ENCODE measurements at regions not wholly inside any gene's neighbourhood (a gene's known extent, or its start where the extent isn't known, plus 50 kb on each side); places are given as distances from the start of the nearest gene placed in this dataset.

DNA sequence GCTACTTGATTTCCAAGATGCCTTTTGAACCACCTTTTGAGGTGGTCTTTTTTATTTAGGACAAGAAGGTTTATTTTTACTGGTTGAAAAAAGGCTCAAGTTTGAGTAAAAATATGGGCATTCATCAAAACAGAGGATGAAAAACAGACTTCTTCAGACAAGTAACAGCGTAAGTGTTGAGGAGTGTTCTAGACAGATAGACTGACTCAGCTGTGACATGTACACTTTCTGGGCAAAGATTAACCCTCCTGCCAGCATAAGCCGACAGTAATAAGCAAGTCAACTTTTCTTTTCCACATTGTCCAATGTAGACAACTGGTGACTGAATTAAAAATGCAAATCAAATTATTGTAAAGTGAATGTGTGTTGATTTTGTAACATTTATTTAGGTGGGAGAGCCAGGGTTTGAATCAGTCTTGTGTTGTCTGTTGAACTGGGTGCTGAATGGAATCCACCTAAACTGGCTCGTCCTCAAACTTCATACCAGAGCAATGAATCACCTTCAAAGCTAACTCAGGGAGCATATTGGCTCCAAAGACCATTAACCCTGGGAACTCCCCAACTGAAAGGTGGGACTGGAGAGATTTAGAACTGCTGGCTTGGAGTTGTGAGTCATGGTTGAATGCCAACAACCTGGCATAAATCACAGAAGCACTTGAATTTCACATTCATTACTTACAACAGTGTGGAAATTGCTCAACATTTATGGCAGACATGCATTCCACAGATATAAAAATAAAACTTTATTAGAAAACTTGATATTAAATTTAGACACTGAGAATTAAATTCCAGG lies 377.0 kb downstream of the ETS1 start:
- Histone ChIP-seq H4K20me1 (ENCODE audit: insufficient read depth, low read length) (no peaks in the 10 kb centered on the region), H3K27ac (ENCODE audit: low read depth, low read length, poor library complexity, severe bottlenecking) (no peak overlapping the region), H3K9me3 (ENCODE audit: low read length) (no peaks in the 10 kb centered on the region), H3K79me2 (ENCODE audit: insufficient read depth, low read depth, low read length) (no peaks in the 10 kb centered on the region), H3K4me2 (ENCODE audit: low read length) (no peak overlapping the region), H3K4me3 (ENCODE audit: low read depth, low read length, poor library complexity, severe bottlenecking) (no peak overlapping the region), H3K36me3 (ENCODE audit: insufficient read depth, low read length) (no peaks in the 10 kb centered on the region), H3K4me1 (ENCODE audit: insufficient read depth, low read length, poor library complexity, severe bottlenecking) (no peaks in the 10 kb centered on the region), H2AFZ (ENCODE audit: low read length) (no peak overlapping the region), H3K9me2 (ENCODE audit: insufficient read depth, low read length) (no peaks in the 10 kb centered on the region)
- POLR2A ChIA-PET, result no interaction called here
- BruUV-seq (replicated peaks), result no TSS peak
- CTCF ChIA-PET (ENCODE audit: unreplicated experiment), result no interaction called here
- TF ChIP-seq EZH2phosphoT487 (IDR thresholded peaks at IDR 0.05; ENCODE audit: borderline replicate concordance, low read depth, low read length), result no peak
- TF ChIP-seq, protein P1, sequence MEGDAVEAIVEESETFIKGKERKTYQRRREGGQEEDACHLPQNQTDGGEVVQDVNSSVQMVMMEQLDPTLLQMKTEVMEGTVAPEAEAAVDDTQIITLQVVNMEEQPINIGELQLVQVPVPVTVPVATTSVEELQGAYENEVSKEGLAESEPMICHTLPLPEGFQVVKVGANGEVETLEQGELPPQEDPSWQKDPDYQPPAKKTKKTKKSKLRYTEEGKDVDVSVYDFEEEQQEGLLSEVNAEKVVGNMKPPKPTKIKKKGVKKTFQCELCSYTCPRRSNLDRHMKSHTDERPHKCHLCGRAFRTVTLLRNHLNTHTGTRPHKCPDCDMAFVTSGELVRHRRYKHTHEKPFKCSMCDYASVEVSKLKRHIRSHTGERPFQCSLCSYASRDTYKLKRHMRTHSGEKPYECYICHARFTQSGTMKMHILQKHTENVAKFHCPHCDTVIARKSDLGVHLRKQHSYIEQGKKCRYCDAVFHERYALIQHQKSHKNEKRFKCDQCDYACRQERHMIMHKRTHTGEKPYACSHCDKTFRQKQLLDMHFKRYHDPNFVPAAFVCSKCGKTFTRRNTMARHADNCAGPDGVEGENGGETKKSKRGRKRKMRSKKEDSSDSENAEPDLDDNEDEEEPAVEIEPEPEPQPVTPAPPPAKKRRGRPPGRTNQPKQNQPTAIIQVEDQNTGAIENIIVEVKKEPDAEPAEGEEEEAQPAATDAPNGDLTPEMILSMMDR (conservative IDR thresholded peaks at IDR 0.05; ENCODE audit: low read length), result no peak
- intact Hi-C loops (cut with micrococcal nuclease; ENCODE audit: unreplicated experiment), result no loop called here
- no peak for DNase-seq (ENCODE audit: low spot score)

DNA sequence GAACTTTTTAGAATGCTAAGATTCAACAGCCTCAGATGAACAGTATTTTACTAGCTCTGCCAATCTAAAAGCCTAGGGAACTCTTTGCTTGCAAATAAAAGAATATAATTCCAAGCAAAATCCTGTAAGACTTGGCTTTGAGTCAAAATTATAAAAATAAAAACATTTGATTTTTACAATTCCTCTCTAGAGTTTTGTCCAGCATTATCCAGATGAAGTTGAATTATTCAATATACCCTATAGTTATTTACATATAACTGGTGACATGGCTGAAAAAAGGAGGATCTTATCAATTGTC lies 378.3 kb downstream of the ETS1 start:
- Histone ChIP-seq H2AFZ (ENCODE audit: low read length) (no peak overlapping the region), H3K36me3 (ENCODE audit: insufficient read depth, low read length) (no peaks in the 10 kb centered on the region), H3K9me2 (ENCODE audit: insufficient read depth, low read length) (no peaks in the 10 kb centered on the region), H3K79me2 (ENCODE audit: insufficient read depth, low read depth, low read length) (no peaks in the 10 kb centered on the region), H3K4me2 (ENCODE audit: low read length) (no peak overlapping the region), H3K27ac (ENCODE audit: low read depth, low read length, poor library complexity, severe bottlenecking) (no peak overlapping the region), H3K4me3 (ENCODE audit: low read depth, low read length, poor library complexity, severe bottlenecking) (no peak overlapping the region), H3K9me3 (ENCODE audit: low read length) (no peaks in the 10 kb centered on the region), H3K4me1 (ENCODE audit: insufficient read depth, low read length, poor library complexity, severe bottlenecking) (no peaks in the 10 kb centered on the region), H4K20me1 (ENCODE audit: insufficient read depth, low read length) (no peaks in the 10 kb centered on the region)
- no peak for TF ChIP-seq EZH2phosphoT487 (IDR thresholded peaks at IDR 0.05; ENCODE audit: borderline replicate concordance, low read depth, low read length)
- TF ChIP-seq, protein P1 (conservative IDR thresholded peaks at IDR 0.05; ENCODE audit: low read length), result no peak
- DNase-seq (ENCODE audit: low spot score), result no peak
- CTCF ChIA-PET (ENCODE audit: unreplicated experiment), result no interaction called here
- POLR2A ChIA-PET, result no interaction called here
- intact Hi-C loops (cut with micrococcal nuclease; ENCODE audit: unreplicated experiment), result no loop called here
- BruUV-seq (replicated peaks), result no TSS peak

DNA sequence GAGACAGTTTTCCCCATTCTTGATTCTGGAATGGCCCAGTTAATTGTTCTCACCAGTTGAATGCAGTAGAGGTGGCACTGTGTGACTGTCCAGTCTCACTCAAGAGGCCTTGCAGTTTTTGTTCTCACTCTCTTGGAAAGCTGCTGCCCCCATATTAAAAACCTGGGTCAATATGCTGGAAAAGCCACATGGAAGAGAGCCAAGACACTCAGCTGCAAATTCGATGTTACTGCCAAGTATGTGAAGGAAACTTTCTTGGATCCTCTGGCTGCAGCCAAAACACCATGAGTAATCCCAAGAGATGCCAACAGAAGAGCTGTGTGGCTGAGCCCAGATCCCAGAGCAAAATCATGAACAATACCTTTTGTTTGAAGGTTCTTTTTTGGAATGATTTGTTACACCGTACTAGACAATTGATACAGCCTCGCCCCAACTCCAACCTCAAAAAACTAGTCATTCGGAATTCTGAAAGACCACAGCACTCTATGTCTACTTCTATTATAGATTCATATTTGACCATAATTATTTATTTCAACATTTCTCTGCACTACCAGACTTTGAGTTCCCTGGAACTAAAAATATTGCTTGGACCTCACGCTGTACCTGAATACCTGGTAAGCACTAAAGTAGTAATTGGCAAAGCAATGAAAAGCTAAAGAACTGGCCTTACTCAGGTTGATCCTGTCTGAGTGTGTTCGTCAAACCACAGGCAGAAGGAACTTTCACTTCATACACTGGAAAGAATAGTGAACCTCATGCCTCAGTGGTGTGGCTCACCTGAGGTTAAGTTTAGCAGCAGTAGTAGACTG lies 378.8 kb downstream of the ETS1 start:
- CTCF ChIA-PET (ENCODE audit: unreplicated experiment), result interaction anchor here (0.6 kb wide), 1 partner anchor 257 kb away, joined by 3 read pairs; no protein-coding TSS in a partner anchor
- DNase-seq (ENCODE audit: low spot score), result no peak

More for the DNA sequence above, 378.8 kb downstream of the ETS1 start:
- no peaks in the 10 kb centered on the region for H3K9me3 ChIP-seq (ENCODE audit: low read length)
- no peaks in the 10 kb centered on the region for H3K36me3 ChIP-seq (ENCODE audit: insufficient read depth, low read length)
- intact Hi-C loops (cut with micrococcal nuclease; ENCODE audit: unreplicated experiment), result no loop called here
- no peak overlapping the region for H3K27ac ChIP-seq (ENCODE audit: low read depth, low read length, poor library complexity, severe bottlenecking)
- no peak overlapping the region for H3K4me2 ChIP-seq (ENCODE audit: low read length)
- H4K20me1 ChIP-seq (ENCODE audit: insufficient read depth, low read length), result no peaks in the 10 kb centered on the region
- TF ChIP-seq, protein P1 (conservative IDR thresholded peaks at IDR 0.05; ENCODE audit: low read length), result no peak
- TF ChIP-seq EZH2phosphoT487 (IDR thresholded peaks at IDR 0.05; ENCODE audit: borderline replicate concordance, low read depth, low read length), result no peak
- no peaks in the 10 kb centered on the region for H3K4me1 ChIP-seq (ENCODE audit: insufficient read depth, low read length, poor library complexity, severe bottlenecking)
- no TSS peak for BruUV-seq (replicated peaks)
- POLR2A ChIA-PET, result no interaction called here
- H3K79me2 ChIP-seq (ENCODE audit: insufficient read depth, low read depth, low read length), result no peaks in the 10 kb centered on the region
- no peaks in the 10 kb centered on the region for H3K9me2 ChIP-seq (ENCODE audit: insufficient read depth, low read length)
- no peak overlapping the region for H3K4me3 ChIP-seq (ENCODE audit: low read depth, low read length, poor library complexity, severe bottlenecking)
- H2AFZ ChIP-seq (ENCODE audit: low read length), result no peak overlapping the region
